Tibial artery (tissue), 4 donors: ENCODE measurements at regions not wholly inside any gene's neighbourhood (a gene's known extent, or its start where the extent isn't known, plus 50 kb on each side); places are given as distances from the start of the nearest gene placed in this dataset.

Experiments
- DNase-seq, 2 donors: peaks; one replicate each; pipeline ENCODE4 v3.0.0-alpha.2; 2019
- H3K27ac ChIP-seq, 2 donors: fragments of 200-600 bp; sonication (generic) in 1 of 2; 1 replicate in 1 of 2; 2 replicates in 1 of 2; pipeline ENCODE4 v1.5.1; 2018 to 2019; ENCODE audit warnings: mild to moderate bottlenecking in 1 of 2
- H3K27me3 ChIP-seq, 2 donors: fragments of 200-600 bp; sonication (generic) in 1 of 2; one replicate each; pipeline versions ENCODE4 v1.5.1 to v1.6.0; 2016 to 2019
- H3K36me3 ChIP-seq, 3 donors: fragments of 200-600 bp; sonication (generic) in 2 of 3; one replicate each; pipeline ENCODE4 v1.5.1; 2016 to 2019; ENCODE audit warnings: mild to moderate bottlenecking in 2 of 3
- H3K4me1 ChIP-seq, 4 donors: fragments of 200-600 bp; sonication (generic) in 2 of 4; 1 replicate in 3 of 4; 2 replicates in 1 of 4; pipeline ENCODE4 v1.5.1; 2016 to 2019
- H3K4me3 ChIP-seq, 2 donors: fragments of 200-600 bp; sonication (generic) in 1 of 2; 1 replicate in 1 of 2; 2 replicates in 1 of 2; pipeline ENCODE4 v1.5.1; 2018 to 2019; ENCODE audit warnings: mild to moderate bottlenecking in 2 of 2
- H3K9me3 ChIP-seq, 3 donors: fragments of 200-600 bp; sonication (generic) in 1 of 3; one replicate each; pipeline ENCODE4 v1.5.1; 2016 to 2019
- intact Hi-C: fragments of 100-400 bp; cut with DNase I; formaldehyde crosslinking; loops from one replicate; pipeline ENCODE4 v1.15.0; 2023; ENCODE audit warnings: low total_unique reads
- TF ChIP-seq, protein P1 (sequence below), 2 experiments: fragments of 200-600 bp in 1 of 2; fragments of 450-650 bp in 1 of 2; IDR thresholded peaks; one replicate each; pipeline ENCODE4 v1.5.1; 2017 to 2019; ENCODE audit warnings: antibody characterized with exemption in 2 of 2, mild to moderate bottlenecking in 1 of 2, moderate library complexity in 1 of 2

GRCh38 chr10:100622946-100623345, 87.2 kb downstream of the HIF1AN start:
- Histone ChIP-seq H3K4me1 (peaks cover 0 to 3% (median 0%) of the 10 kb centered on the region in 4 donors), H3K36me3 (no peaks in the 10 kb centered on the region), H3K27ac (no peak overlapping the region), H3K27me3 (peaks cover 0 to 80% of the 10 kb centered on the region in 2 donors), H3K4me3 (no peak overlapping the region), H3K9me3 (no peaks in the 10 kb centered on the region)
- DNase-seq: no peak
- TF ChIP-seq, protein P1, sequence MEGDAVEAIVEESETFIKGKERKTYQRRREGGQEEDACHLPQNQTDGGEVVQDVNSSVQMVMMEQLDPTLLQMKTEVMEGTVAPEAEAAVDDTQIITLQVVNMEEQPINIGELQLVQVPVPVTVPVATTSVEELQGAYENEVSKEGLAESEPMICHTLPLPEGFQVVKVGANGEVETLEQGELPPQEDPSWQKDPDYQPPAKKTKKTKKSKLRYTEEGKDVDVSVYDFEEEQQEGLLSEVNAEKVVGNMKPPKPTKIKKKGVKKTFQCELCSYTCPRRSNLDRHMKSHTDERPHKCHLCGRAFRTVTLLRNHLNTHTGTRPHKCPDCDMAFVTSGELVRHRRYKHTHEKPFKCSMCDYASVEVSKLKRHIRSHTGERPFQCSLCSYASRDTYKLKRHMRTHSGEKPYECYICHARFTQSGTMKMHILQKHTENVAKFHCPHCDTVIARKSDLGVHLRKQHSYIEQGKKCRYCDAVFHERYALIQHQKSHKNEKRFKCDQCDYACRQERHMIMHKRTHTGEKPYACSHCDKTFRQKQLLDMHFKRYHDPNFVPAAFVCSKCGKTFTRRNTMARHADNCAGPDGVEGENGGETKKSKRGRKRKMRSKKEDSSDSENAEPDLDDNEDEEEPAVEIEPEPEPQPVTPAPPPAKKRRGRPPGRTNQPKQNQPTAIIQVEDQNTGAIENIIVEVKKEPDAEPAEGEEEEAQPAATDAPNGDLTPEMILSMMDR (IDR thresholded peaks at IDR 0.05): no peak
- intact Hi-C loops: no loop called here

DNA sequence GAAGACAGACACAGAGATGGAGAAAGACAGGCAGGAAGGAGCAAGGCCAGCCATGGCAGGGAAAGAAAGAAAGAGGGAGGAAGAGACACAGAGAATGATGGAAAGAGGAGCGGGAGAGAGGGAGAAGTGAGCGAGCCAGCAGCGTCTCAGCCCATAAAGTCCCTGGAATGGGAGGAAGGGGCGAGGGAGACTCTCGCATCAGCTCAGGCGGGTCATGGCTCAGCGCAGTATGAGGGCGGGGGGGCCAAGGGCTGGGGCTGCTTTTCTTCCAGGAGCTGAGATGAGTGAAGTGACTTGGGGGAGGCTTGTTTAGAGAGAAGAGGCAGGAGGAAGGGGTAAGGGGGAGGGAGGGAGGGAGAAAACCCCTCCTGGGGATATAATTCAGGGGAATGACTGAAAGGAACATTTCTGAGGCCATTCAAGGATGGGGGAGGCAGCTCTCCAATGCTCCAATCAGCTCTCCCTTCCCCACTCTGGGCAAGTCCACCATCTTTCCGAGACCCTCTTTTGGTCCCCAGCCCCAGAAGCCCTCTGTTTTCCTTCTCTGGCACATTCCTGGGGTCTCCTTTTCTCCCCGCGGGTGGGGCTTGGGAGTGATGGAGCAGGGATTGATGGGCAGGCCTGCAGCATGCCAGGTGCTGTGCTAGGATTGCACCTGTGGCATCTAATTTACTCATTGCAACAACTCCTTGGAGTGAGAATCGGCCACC, 87.9 kb downstream of the HIF1AN start:
- peaks cover 0 to 3% (median 0%) of the 10 kb centered on the region in 4 donors for H3K4me1 ChIP-seq
- no peaks in the 10 kb centered on the region for H3K36me3 ChIP-seq
- intact Hi-C loops: no loop called here
- H3K27ac ChIP-seq: no peak overlapping the region
- TF ChIP-seq, protein P1 (IDR thresholded peaks at IDR 0.05): no peak
- no peak overlapping the region for H3K4me3 ChIP-seq
- DNase-seq: peak in 1 of 2 donors; percentile 42
- no peaks in the 10 kb centered on the region for H3K9me3 ChIP-seq
- peaks cover 0 to 77% of the 10 kb centered on the region in 2 donors for H3K27me3 ChIP-seq

- Histone ChIP-seq H3K27me3 (peaks cover 0 to 79% of the 10 kb centered on the region in 2 donors), H3K4me1 (peaks cover 0 to 3% (median 0%) of the 10 kb centered on the region in 4 donors), H3K36me3 (no peaks in the 10 kb centered on the region), H3K4me3 (no peak overlapping the region), H3K9me3 (no peaks in the 10 kb centered on the region), H3K27ac (no peak overlapping the region)
- TF ChIP-seq, protein P1 (IDR thresholded peaks at IDR 0.05): no peak
- intact Hi-C loops: no loop called here
- peak in 1 of 2 donors; percentile 47 for DNase-seq
Measured at GRCh38 chr10:100624298-100624697, 88.6 kb downstream of the HIF1AN start.

- Histone ChIP-seq H3K27ac (no peak overlapping the region), H3K4me3 (no peak overlapping the region), H3K36me3 (no peaks in the 10 kb centered on the region), H3K4me1 (peaks cover 0 to 3% (median 0%) of the 10 kb centered on the region in 4 donors), H3K27me3 (peaks cover 0 to 72% of the 10 kb centered on the region in 2 donors), H3K9me3 (no peaks in the 10 kb centered on the region)
- DNase-seq: peak in 1 of 2 donors; percentile 17
- TF ChIP-seq, protein P1 (IDR thresholded peaks at IDR 0.05): no peak
- intact Hi-C loops: no loop called here
Measured at GRCh38 chr10:100625816-100626215, 90.1 kb downstream of the HIF1AN start.

DNA sequence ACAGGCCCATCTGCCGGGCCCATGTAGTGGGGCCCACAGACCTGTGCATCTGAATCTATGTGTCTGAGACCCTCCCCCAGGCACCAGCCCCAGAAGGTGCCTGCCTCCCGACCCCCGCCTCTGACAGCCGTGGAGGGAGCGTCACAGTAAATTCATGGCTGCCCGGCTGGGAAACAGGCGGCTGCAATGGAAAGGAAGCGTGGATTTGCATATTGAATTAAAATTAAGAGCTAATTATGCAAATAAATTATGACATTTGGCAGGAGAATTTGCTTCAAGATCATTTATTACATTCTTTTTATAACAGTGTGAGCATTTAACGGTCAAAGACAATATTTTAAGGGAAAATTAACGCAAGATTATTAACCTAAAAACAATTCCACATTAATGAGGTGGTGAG, 92.3 kb downstream of the HIF1AN start:
- Histone ChIP-seq H3K4me1 (no peaks in the 10 kb centered on the region), H3K4me3 (no peak overlapping the region), H3K9me3 (no peaks in the 10 kb centered on the region), H3K27me3 (peaks cover 0 to 59% of the 10 kb centered on the region in 2 donors), H3K36me3 (no peaks in the 10 kb centered on the region), H3K27ac (no peak overlapping the region)
- TF ChIP-seq, protein P1 (IDR thresholded peaks at IDR 0.05): no peak
- DNase-seq: no peak
- intact Hi-C loops: no loop called here
